NCI-H748 (cell line): ENCODE measurements at regions not wholly inside any gene's neighbourhood (a gene's known extent, or its start where the extent isn't known, plus 50 kb on each side); places are given as distances from the start of the nearest gene placed in this dataset.

Source experiments
- DNase-seq: peaks from one replicate; lab custom pipeline; 2025; ENCODE audit not compliant: unreplicated experiment; lab: John Stamatoyannopoulos, UW

DNA sequence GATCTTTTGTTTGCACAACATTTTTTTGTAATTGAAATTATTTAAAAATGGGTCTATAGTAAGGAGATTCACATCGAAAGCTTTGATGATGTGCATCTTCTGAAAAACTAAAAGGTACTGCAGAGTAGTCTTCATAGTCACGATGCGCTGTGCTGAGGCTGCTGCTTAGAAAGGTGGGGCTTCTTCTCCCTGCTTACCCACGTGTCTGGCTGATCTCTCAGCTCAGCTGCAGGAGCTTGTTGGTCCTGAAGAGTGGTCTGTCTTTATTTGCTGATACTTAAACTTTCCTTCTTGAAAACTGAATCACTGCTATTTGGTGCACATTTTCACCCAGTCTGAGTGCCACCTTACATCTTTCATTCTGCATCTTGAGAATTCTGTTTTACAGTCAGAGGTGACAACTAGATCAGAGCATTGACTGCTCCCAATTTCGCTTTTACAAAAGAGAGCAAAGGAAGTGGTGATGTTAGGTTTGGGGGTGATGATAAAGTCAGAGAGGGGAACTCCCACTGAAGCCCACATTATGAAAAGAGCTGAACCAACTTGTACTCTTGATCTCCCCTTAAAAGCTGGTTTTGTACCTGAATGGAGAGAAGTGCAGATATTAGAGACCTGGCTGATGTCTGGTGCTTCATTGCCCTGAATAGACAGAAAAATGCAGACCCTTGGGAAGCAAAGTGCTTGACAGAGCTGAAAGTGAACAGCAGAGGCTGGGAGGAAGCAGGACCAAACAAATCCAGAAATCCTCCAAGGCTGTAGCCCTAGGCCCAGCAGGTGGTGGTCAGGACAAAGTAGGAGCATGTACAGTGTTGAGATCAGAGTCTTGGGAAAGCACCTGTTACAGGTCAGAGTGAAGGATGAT lies 984.5 kb downstream of the TSN start:
- DNase-seq, result no peak

DNA sequence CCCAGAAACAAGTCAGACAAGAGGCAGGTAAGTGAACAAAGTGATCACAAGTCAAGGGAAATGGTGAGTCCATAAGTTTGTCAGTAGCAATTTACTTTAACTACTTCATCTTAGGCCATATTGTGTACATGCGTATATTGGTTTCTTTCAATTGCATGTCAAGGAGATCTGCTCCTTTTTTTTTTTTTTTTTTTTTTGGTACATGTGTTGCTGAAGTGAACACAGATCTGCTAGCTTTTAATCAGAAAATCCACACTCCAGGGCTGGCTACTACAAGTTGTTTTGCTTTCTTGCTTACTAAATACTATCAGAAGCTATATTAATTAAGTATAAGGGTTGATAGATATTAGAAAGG lies 985.1 kb downstream of the TSN start:
- no peak for DNase-seq

GRCh38 chr2:122741403-122741802 lies 986.0 kb downstream of the TSN start:
- DNase-seq, result no peak

GRCh38 chr2:122743021-122743675 lies 987.7 kb downstream of the TSN start:
- DNase-seq, result no peak

GRCh38 chr2:122745603-122746002 lies 990.2 kb downstream of the TSN start:
- no peak for DNase-seq

DNA sequence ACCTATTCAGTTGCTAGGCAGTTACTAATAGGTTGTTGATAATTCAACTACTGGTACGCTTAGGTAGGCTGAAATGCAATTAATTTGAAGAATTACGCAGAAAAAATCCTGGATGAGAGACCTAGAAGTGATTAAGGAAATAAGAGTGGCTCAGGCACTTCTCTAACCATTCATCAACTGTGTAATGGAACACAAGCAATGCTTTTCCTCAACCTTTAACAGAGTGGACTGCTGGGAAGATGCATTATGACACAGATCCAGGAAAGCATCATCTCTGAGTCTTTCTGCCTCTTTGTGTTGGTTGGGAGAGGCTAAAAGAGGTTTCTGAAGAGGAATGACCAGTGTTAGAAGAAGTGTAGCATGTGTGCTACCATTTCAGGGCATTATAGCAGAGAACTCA lies 992.2 kb downstream of the TSN start:
- DNase-seq, result no peak

DNA sequence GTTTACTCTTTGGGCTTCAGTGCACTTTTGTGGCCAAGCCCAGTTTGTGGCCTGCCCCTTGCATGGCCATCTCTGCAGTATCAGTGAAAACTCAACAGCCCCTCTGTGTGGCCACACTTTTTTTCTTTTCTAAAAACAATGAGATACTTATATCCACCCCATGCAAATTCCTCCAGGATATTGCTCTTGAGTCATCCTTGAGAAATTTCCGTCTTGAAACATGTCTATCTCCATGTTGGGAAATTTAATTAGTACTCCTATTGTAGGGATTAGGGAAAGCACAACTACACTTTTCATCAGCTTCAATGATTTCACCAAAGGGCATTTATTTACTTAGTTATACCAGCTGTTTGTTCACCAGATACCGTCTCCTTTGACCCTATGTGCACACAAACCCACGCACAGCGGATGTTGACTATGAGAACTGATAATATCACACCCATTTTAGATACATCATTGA lies 993.1 kb downstream of the TSN start:
- peak; percentile 83 for DNase-seq

- DNase-seq, result peak; percentile 28
Measured at GRCh38 chr2:122749405-122749804, 994.0 kb downstream of the TSN start.

DNA sequence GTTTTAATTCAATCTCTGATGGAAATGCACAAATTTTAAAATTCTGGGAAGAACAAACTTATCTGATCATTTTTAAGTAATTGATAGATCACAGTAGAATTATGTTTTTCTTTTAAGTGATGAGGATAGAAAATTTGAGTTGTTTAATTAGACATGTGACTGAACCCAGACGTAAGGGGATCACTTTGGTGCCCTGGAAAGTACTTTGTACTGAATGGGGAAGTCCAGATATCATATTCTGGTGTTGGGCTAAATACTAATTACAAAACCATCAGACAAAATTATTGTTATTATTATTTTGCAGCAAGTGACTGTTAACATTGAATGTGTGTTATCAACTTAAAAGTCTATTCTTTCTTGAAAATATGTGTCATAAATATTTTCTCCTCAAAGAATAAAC lies 994.6 kb downstream of the TSN start:
- DNase-seq, result no peak

DNA sequence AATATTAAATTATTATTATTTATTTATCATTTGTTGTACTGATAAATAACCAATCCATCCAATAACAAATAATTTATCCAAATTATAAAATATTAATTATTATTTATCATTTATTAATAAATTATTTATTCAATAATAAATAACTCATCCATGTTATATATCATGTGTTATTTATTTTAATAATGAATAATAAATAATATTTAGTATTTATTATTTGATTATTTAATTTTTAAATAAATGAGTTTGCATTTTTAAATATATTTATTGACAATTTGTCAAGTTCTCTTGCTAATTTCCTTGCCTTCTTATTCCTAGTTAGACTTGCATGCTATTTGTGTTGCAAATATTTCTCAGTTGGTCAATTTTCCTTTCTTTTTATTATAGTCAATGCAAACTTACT lies 995.4 kb downstream of the TSN start:
- no peak for DNase-seq

GRCh38 chr2:122753336-122753735 lies 997.9 kb downstream of the TSN start:
- DNase-seq, result no peak

DNA sequence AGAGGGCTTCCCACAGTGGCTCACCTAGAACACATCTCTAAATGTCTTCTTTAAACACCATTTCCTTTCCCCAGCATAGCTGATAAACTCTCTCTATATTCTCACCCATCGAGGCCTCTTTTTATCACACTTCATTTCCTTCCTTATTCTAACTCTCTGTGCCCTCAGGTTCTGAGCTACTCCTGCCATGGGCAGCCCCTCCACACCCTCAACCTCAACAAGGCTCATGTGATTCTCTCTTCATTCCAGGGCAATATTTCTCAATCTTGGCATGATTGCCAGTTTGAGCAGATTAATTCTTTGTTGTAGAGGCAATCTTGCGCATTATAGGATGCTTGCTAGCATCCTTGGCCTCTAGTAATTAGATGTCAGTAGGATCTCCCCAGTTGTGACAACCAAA lies 999.1 kb downstream of the TSN start:
- no peak for DNase-seq

- no peak for DNase-seq
Measured at GRCh38 chr2:122755281-122755780, 999.9 kb downstream of the TSN start.

- DNase-seq, result no peak
Measured at GRCh38 chr2:122758967-122759366, 1003.5 kb downstream of the TSN start.

DNA sequence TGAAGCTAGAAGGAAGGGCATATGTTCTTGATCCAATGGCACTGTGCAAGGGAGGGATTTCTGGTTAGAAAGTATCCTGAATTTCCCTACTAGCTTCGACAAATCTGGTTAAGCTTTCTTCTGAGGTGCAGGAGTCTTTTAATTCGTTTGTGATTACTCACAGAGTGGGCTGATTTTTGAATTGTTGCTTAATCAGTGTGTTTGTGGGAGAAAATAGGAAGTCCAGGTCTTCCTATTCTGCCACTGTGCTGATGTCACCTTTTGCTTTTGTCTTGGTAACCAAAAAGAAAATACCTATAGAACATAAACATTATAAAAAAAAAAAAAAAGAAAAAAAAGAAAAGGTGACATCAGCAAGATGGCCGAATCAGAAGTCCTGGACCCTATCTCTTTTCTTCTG lies 1008.6 kb downstream of the TSN start:
- no peak for DNase-seq

DNA sequence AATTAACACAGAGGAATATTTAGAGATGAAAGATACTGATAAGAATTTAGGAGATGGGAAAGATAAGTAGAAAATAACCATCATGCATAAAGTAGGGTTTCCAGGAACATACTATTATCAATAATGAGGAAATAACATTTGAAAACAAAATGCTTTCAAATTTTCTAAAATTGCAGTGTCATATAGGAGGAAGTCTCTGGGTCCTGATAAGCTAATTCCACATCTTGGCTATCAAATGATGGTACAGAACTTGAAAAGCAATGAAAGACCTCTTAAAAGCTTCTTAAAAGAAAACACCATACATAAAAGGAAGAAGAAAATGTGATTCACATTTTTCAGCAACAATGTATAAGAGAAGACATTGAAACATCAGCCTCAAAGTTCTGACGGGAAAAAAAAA lies 1024.8 kb downstream of the TSN start:
- DNase-seq, result no peak

DNA sequence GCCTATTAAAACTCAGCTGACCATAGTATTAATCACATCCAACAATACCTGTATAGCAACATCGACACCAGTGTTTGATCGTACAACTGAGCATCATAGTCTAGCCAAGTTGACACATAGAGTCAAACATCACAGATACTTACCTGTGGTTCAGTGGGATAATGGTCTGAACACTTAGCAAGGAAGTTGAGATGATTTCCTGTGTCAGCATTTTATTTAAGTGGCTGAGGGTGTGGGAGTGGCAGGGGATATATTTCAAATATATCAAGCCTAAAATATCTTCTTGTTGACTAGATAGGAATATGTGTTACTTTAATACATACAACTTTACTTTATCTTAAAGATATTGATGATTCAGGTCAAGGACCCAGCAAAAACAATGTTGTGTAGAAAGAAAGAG lies 1038.6 kb downstream of the TSN start:
- DNase-seq, result no peak

GRCh38 chr2:122795763-122796162 lies 1040.3 kb downstream of the TSN start:
- no peak for DNase-seq

DNA sequence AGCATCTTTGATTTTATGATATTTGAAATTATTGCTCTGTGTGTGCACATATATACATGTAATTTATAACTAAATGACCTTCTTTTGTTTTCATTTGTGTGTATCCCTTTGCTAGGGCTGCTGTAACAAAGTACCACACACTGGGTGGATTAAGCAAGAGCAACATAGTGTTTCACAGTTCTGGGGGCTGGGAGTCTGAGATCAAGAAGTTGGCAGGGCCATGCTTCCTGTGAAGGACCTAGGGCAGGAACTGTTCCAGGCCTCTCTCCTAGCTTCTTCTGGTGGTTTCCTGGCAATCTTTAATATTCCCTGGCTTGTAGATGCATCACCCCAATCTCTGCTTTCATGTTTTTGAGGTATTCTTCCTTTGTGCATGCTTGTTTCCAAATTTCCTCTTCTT lies 1043.9 kb downstream of the TSN start:
- no peak for DNase-seq

GRCh38 chr2:122800781-122801180 lies 1045.3 kb downstream of the TSN start:
- DNase-seq, result no peak

DNA sequence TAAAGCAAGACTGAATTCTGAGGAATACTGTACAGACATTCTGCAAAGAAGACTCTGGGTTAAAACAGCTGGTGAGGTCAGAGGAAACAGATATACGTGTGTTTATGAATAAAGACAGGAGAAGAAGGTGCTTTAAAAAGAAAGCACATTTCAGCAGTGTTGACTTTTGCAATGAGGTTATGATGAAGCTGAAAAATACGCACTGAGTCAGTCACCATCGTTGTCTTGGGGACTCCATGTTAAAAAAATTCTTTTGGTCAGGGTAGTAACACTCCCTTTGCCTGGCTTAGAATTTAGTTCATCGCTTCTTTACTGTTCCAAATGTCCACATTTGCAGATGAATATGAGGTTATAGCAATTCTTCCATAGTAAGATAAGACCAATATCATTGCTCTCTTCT lies 1049.0 kb downstream of the TSN start:
- no peak for DNase-seq

DNA sequence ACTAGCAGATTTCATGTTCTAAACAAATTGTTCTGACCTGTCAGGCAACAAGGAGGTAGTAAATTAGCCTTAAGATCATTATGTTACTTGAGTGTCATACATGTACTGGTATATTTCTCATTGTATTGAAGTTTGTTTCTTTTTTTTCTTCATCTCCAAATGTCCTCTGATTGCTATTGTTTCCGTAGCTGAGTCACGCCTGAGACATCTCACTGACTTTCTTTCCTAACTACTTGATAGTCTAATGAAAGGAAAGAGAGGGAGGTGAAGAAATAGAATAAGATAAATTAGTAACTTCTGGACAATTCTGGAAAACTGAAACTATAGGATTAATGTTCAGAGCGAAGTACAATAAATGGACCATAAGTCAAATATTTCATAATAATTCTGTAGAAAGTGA lies 1049.9 kb downstream of the TSN start:
- DNase-seq, result no peak
